ENCODE measurements at regions not wholly inside any gene's neighbourhood (a gene's known extent, or its start where the extent isn't known, plus 50 kb on each side); places are given as distances from the start of the nearest gene placed in this dataset.

DNA sequence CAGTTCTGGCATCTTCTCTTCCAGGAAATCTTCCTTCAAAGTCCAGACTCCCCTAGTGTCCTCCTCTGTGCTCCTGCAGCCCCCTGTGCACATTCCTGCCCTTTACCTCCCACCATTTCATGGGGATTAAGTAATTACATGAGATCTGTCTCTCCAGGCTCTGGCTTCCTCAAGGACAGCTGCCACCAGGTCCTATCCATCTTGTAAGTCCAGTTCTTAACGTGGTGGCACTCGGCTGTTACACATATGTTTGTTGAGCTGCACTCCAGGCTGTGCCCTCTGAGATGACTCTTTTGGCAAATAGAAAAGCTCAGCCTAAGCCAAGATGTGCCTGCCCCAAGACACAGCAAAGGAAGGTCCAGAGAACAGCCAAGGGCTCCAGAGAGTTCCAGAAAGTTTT lies 57.4 kb upstream of the CAMK1G start:
- TF ChIP-seq, protein P1, sequence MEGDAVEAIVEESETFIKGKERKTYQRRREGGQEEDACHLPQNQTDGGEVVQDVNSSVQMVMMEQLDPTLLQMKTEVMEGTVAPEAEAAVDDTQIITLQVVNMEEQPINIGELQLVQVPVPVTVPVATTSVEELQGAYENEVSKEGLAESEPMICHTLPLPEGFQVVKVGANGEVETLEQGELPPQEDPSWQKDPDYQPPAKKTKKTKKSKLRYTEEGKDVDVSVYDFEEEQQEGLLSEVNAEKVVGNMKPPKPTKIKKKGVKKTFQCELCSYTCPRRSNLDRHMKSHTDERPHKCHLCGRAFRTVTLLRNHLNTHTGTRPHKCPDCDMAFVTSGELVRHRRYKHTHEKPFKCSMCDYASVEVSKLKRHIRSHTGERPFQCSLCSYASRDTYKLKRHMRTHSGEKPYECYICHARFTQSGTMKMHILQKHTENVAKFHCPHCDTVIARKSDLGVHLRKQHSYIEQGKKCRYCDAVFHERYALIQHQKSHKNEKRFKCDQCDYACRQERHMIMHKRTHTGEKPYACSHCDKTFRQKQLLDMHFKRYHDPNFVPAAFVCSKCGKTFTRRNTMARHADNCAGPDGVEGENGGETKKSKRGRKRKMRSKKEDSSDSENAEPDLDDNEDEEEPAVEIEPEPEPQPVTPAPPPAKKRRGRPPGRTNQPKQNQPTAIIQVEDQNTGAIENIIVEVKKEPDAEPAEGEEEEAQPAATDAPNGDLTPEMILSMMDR (IDR thresholded peaks at IDR 0.05): no peak
- no peak for TF ChIP-seq POLR2A (IDR thresholded peaks at IDR 0.05)
